ENCODE measurements at regions not wholly inside any gene's neighbourhood (a gene's known extent, or its start where the extent isn't known, plus 50 kb on each side); places are given as distances from the start of the nearest gene placed in this dataset.
A peak's percentile ranks its signal among the peaks of the same experiment; 100 is the strongest.

DNA sequence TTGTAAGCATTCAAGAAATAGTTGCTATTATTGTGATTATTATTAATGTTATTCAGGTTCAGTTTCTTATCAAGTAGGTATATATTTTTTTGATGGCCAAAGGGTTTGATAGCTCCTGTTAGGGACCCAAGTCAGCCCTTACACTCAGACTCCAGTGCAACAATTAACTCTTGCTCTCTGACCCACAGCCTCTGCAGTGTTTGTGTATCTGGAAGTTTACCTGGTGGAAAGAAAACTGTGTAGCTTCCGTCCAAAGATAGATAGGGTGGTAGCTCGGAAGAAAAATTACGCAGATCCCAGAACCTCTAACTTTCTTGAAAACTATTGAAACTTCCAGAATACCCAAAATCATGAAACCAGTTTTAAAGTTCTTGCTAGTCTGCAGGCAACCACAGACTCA is 58.6 kb upstream of the IGFBP2 start:
- peak overlapping the region; percentile 91 to 94 for H3K27ac ChIP-seq
- TF ChIP-seq, protein P1, sequence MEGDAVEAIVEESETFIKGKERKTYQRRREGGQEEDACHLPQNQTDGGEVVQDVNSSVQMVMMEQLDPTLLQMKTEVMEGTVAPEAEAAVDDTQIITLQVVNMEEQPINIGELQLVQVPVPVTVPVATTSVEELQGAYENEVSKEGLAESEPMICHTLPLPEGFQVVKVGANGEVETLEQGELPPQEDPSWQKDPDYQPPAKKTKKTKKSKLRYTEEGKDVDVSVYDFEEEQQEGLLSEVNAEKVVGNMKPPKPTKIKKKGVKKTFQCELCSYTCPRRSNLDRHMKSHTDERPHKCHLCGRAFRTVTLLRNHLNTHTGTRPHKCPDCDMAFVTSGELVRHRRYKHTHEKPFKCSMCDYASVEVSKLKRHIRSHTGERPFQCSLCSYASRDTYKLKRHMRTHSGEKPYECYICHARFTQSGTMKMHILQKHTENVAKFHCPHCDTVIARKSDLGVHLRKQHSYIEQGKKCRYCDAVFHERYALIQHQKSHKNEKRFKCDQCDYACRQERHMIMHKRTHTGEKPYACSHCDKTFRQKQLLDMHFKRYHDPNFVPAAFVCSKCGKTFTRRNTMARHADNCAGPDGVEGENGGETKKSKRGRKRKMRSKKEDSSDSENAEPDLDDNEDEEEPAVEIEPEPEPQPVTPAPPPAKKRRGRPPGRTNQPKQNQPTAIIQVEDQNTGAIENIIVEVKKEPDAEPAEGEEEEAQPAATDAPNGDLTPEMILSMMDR (IDR thresholded peaks at IDR 0.05) = no peak
- no peak for DNase-seq (ENCODE audit: low spot score)
- no peak overlapping the region for H3K4me3 ChIP-seq

DNA sequence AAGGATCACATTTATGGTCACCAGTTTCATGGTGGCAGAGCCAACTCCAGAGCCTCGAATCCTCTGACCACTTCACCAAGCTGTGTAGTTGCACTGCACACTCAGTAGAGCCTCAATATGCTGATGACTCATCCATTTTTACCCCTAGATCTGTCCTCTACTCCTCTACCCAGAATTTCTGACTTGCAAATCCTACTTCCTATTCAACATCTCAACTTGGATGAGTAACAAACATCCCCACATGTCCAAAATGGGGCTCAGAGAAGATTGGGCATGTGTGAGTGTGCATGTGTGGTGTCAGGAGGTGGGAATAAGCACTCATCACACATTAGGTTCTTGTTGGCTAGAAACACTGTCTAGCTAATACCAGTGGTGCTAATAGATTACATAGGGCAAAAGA is 57.8 kb upstream of the IGFBP2 start:
- TF ChIP-seq, protein P1 (IDR thresholded peaks at IDR 0.05) = no peak
- no peak for DNase-seq (ENCODE audit: low spot score)
- Histone ChIP-seq H3K4me3 (no peak overlapping the region), H3K27ac (no peak overlapping the region)

DNA sequence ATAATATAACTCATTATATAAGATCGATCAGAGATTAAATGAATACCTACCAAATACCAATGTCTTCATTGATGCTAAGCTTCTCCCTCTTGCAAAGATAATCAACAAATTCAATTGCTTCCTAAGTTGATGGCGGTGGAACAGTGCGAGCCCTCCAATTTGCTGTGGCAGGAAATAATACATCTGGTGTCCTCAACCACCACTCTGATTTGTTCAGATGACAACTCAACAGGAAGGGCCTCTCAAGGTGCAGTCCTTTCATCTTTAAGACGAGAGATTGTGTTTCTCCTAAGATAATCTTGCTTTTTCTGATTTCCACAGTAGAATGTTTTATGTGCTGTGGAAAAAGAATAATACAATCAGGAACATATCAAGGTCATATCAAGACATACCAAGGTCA is 56.6 kb upstream of the IGFBP2 start:
- no peak overlapping the region for H3K27ac ChIP-seq
- TF ChIP-seq, protein P1 (IDR thresholded peaks at IDR 0.05) = no peak
- no peak overlapping the region for H3K4me3 ChIP-seq
- no peak for DNase-seq (ENCODE audit: low spot score)

DNA sequence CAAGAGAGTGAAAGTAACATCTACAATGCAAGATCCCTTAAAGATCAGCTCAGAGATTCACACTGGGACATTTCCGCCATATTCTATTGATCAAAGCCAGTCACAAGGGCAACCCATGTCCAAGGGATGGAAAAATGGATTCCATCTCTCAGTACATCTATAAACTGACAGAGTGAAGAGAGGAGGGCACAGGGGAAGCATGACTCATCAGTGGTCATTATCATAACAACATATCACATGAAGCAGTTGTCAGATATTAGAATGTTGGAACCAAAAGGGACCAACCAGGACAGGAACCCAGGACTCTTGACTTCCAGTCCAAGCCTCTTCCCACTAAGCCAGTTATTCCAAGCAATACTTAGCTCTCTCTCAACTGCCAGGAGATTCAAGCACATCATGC is 54.9 kb upstream of the IGFBP2 start:
- no peak overlapping the region for H3K27ac ChIP-seq
- DNase-seq (ENCODE audit: low spot score) = no peak
- TF ChIP-seq, protein P1 (IDR thresholded peaks at IDR 0.05) = no peak
- no peak overlapping the region for H3K4me3 ChIP-seq

DNA sequence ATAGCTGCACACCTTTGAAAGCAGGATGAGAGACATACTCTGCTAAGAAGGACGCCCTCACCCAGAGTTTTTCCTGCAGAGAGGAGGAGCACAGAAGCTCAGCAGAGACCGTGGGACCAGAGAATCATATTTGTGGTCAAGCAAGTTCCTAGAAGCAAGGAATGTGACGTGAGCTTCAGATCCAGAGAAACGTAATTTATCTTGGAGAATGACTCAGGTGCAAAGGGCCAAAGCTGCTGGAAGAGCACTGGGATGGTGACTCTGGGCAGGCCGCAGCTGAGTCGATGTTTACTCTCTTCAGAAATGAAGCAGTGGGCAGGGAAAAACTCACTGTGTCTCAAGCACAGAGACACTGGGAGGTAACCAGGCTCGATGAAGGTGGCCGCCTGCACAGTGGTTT is 50.1 kb upstream of the IGFBP2 start:
- Histone ChIP-seq H3K27ac (no peak overlapping the region), H3K4me3 (no peak overlapping the region)
- no peak for DNase-seq (ENCODE audit: low spot score)
- TF ChIP-seq, protein P1 (IDR thresholded peaks at IDR 0.05) = no peak
